GM18507 (cell line): ENCODE measurements at regions not wholly inside any gene's neighbourhood (a gene's known extent, or its start where the extent isn't known, plus 50 kb on each side); places are given as distances from the start of the nearest gene placed in this dataset.

Experiments used
- DNase-seq: peaks from one replicate; pipeline ENCODE4 v3.0.0; 2011; ENCODE audit warnings: low read depth; ENCODE audit not compliant: insufficient read length; ENCODE audit errors: extremely low spot score
- FAIRE-seq: peaks from 2 replicates; lab custom pipeline; 2011; peaks lifted over from hg19 to GRCh38; lab: Jason Lieb, UNC

DNA sequence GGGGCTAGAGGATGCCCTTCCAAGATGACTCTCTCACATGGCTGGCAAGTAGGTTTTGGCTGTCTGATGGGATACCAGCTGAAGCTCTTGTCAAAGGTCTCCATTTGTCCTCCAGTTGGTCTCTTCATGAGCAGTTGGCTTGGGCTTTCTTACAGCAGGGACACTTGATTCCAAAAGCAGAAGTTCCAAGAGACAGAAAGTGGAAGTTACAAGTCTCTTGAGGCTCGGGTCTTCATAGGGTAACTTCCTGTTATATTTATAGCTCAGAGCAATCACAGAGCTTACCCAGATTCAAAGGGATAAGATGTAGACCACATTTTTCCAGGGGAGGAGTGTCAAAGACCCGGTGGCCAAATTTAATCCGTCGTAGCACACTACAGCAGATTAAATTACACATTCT is 440.0 kb downstream of the RFC3 start:
- FAIRE-seq, result no peak
- no peak for DNase-seq

DNA sequence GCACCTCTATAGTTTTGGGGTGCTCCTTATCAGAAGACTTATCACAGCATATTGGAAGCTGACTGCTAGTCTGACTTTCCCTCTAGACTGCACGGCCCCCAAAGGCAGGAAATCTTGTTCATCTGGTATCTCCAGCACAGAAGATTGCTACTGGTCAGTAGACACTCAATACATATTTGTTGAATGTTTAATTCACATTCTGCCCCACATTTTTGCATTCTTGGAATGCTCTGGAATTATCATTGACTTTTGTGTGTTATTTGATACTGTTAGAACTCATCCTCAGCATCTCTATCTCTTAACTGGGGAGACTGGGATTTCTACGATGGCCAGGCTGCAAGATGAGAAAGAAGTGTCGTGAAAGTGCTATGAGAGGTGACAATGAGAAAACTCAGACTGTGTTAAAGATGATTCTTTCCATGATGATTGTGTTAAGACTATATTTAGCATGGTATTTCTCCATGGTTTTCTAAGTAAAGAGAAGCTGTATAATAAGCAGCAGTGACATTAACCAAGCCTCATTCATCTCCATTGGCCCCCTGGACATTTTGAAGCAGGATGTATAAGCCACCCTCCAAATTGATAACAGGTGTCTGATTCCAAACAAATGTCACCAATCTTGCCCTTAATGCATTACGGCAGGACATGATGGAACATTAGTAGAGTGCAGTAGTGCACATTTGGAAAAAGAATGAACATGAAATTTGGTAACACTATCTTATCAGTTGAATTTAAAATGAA is 440.9 kb downstream of the RFC3 start:
- FAIRE-seq (no peak), DNase-seq (no peak)

GRCh38 chr13:34263681-34264080 is 445.7 kb downstream of the RFC3 start:
- DNase-seq (no peak), FAIRE-seq (no peak)

GRCh38 chr13:34265046-34265679 is 447.2 kb downstream of the RFC3 start:
- DNase-seq, result no peak
- FAIRE-seq, result no peak

DNA sequence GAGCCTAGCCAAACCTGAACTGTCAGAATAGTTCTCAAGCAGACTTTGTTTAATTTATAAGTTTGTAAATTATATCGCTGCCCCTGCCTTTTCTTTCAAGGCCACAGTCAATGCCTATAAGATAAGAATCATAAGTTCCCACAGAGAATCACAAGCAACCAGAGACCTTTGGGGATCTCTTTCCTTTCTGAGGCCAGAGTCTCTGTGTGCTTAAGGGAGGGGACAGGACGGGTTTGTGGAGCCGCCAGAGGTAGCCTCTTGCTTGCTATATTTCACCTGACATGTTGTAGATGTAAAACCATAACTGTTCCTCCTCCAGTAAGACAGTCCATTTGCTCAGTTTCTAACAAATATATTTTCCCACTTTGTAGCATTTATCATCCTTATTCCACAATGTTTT is 458.8 kb downstream of the RFC3 start:
- FAIRE-seq (no peak), DNase-seq (no peak)

DNA sequence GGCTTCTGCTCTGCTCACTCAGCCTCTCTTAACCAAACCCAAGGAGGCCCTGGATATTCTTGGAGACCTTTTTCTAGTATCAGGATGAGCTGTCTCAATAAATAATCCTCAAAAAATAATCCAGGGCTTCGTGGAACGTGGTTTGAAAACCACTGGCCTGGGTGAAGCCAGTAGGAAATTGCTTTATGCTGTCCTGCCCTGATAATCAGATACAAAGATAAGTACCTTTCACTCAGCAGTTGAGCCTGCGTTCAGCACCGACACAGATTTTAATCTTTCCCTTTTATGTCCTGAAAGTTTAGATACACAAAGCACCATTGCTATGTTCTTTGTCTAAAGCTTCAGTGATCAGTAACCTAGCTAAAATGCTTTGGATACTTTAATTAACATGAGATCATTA is 460.0 kb downstream of the RFC3 start:
- no peak for DNase-seq
- no peak for FAIRE-seq

DNA sequence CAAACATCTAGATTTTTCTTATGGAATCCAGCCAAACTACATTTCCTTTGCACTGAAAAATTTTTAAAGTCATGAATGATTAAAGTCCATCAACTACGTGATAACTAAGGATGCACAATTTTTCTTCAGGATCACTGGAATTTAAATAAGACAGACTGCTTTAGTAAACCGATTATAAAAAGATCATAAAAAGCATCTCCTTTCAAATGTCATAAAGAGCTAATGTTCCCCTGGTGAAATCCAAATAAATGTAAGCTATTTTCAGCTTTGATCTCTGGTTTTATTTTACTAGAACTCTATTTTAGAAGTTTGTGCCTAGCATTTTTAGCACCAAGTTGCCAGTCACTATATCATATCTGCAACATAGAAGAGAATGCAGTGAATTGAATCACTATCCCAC is 460.8 kb downstream of the RFC3 start:
- FAIRE-seq, result no peak
- DNase-seq, result no peak

DNA sequence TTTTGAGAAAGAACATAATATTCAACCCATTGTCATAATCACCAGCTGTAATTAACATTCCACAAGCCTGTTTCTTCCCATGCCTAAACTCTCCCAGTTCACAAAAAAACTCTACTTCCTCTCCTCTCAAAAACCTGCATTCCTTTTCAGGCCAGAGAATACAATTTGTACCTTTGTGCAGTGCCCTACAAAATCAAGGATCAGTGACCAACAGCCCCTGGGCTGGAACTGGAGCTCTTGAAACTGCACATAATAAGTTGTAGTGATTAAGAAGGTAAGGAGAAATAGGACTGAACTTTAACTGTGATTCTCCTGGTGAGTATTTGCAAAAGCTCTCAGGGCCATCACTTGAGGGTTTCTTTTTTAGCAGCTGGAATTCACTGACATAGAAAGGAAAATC is 472.7 kb downstream of the RFC3 start:
- no peak for FAIRE-seq
- DNase-seq, result no peak

DNA sequence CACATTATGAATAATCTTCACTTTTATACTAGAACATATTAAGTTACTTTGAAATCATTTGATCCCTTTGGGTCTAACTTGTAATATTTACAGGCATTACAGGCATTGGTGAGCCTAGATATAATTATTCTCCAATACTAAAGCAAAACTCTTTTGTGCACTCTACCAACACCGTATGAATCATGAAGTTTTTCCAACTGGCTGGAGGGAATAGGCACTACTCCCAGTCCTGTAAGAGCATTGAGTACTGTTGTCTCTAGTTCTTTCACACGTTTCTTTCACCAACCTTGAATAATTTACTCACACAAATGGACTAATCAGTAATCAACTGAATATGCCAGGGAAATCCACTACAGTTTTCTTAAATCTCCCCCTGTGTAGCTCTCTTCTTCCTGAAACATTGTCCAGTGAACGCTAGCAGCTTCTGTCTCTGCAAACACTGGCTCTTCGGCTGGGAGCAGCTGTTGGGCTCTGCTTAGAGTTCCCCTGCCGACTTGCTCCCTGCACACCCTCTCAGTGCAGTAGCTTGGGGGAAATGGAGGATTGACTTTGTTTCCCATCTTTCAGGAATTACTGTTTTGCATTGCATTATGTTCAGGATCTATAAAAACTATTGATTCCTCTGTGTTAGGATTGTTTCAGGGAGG is 476.7 kb downstream of the RFC3 start:
- FAIRE-seq (no peak), DNase-seq (no peak)

GRCh38 chr13:34300559-34300958 is 482.6 kb downstream of the RFC3 start:
- DNase-seq (no peak), FAIRE-seq (no peak)

DNA sequence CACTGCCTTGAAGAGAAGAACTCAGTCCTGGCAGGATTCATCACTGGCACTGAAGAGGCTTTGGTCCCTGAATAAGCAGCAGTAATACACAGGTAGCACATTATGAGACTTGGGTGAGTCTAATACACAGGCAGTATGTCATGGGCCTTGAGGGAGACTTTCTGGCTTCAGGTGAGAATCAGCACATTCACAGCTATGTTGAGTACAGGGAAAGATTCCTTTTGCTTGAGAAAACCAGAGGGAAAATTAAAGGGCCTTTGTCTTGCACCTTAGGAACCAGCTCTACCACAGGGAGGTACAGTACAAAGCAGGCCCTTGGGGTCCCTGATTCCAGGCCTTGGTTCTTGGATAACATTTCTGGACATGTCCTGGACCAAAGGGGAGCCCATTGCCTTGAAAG is 484.6 kb downstream of the RFC3 start:
- no peak for FAIRE-seq

DNA sequence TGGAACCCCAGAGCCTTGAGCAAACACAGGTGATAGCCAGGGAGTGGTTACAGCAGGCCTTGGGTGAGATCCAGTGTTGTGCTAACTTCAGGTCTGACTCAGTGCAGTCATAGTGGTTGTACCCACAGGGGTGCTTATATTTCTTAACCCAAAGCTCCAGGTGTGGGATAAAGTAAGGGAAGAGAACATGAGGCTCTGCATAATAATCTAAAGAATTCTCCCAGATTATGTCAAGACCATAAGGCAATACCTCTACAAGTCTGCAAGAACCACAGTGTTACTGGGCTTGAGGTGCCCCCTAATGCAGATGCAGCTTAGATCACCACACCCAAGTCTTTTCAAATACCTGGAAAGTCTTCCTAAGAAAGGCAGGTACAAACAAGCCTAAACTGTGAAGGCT is 485.4 kb downstream of the RFC3 start:
- no peak for FAIRE-seq

More for the DNA sequence above, 484.6 kb downstream of the RFC3 start:
- no peak for DNase-seq

DNA sequence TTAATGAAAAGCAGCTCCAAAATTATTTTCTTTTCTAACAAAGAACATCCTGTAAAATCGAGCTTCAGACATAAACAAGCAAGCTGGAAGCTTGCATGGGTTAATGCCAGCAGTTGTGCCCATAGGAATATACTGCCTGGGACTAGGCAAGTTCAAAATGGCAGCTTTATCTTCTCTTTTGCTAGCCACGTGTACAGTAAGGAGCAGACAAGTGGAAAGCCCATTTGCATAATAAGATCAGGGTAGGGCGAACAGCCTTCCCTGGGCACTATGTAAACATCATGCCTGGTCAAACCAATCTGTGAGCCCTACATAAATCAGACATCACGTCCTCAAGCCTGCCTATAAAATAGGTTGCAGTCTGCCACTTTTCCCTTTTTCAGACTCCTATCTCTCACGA is 489.7 kb downstream of the RFC3 start:
- FAIRE-seq (no peak), DNase-seq (no peak)

More for the DNA sequence above, 485.4 kb downstream of the RFC3 start:
- no peak for DNase-seq

DNA sequence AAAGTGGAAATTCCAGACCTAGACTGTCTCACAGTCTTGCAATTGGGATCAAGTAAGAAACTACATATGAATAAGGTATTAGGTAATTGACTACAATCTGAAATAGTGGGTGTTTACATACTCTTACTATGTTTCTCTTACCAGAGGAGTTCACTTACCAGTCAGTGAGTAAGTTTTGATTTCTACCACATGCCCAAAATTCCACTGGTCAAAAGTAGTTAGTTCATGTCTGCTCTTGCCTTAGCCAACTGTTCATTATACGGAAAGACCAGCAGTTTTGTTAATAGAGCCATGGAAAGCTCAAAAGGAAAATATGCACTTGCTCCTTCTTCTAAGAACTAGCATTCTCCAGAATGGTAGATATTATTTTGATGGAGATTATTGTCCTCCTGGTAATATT is 490.8 kb downstream of the RFC3 start:
- FAIRE-seq (no peak), DNase-seq (no peak)

- no peak for FAIRE-seq
- no peak for DNase-seq
Measured at GRCh38 chr13:34310539-34310938, 492.6 kb downstream of the RFC3 start.

- DNase-seq, result no peak
Measured at GRCh38 chr13:34311251-34311650, 493.3 kb downstream of the RFC3 start.

GRCh38 chr13:34312578-34312977 is 494.6 kb downstream of the RFC3 start:
- FAIRE-seq (no peak), DNase-seq (no peak)

More at GRCh38 chr13:34311251-34311650, 493.3 kb downstream of the RFC3 start:
- FAIRE-seq, result no peak

GRCh38 chr13:34320084-34320483 is 502.1 kb downstream of the RFC3 start:
- FAIRE-seq (no peak), DNase-seq (no peak)

- DNase-seq (no peak), FAIRE-seq (no peak)
Measured at GRCh38 chr13:34322014-34322742, 504.2 kb downstream of the RFC3 start.

DNA sequence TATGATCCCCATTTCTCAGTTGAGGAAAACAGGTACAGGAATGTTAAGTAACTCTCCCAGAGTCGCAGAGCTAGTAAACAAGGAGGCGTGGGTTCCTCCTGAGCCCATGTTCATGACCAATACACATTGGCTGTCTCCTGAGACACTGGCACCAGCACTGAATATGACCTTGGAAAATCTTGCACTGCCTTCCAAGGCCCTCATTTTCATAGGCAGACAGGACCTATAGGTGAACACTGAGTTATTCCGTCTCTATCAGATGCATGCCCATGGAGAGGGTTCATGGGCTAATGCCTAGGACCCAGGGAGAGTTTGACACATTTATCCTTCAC is 504.8 kb downstream of the RFC3 start:
- FAIRE-seq, result no peak
- no peak for DNase-seq
